GM21360 (cell line): ENCODE measurements at regions not wholly inside any gene's neighbourhood (a gene's known extent, or its start where the extent isn't known, plus 50 kb on each side); places are given as distances from the start of the nearest gene placed in this dataset.

ENCODE experiments used
- ATAC-seq: cut with Tn5 transposase; IDR thresholded peaks from one replicate; pipeline ENCODE4 v1.9.1; 2021; ENCODE audit warnings: mild to moderate bottlenecking, moderate library complexity; ENCODE audit not compliant: unreplicated experiment

- ATAC-seq, result no peak
Measured at GRCh38 chr17:69879576-69879975, 195.4 kb upstream of the KCNJ16 start.

- ATAC-seq, result no peak
Measured at GRCh38 chr17:69880591-69881112, 194.4 kb upstream of the KCNJ16 start.

- no peak for ATAC-seq
Measured at GRCh38 chr17:69882281-69882680, 192.7 kb upstream of the KCNJ16 start.

- ATAC-seq, result no peak
Measured at GRCh38 chr17:69883120-69883519, 191.9 kb upstream of the KCNJ16 start.

GRCh38 chr17:69884356-69884755, 190.7 kb upstream of the KCNJ16 start:
- ATAC-seq, result no peak

- ATAC-seq, result no peak
Measured at GRCh38 chr17:69884846-69885245, 190.2 kb upstream of the KCNJ16 start.

GRCh38 chr17:69898601-69899000, 176.4 kb upstream of the KCNJ16 start:
- ATAC-seq, result no peak

GRCh38 chr17:69900101-69900500, 174.9 kb upstream of the KCNJ16 start:
- ATAC-seq, result no peak

- no peak for ATAC-seq
Measured at GRCh38 chr17:69900829-69901228, 174.2 kb upstream of the KCNJ16 start.

- ATAC-seq, result no peak
Measured at GRCh38 chr17:69906306-69906705, 168.7 kb upstream of the KCNJ16 start.

- no peak for ATAC-seq
Measured at GRCh38 chr17:69907132-69907847, 167.7 kb upstream of the KCNJ16 start.

GRCh38 chr17:69908626-69909368, 166.2 kb upstream of the KCNJ16 start:
- ATAC-seq, result no peak

GRCh38 chr17:69909389-69909788, 165.6 kb upstream of the KCNJ16 start:
- ATAC-seq, result no peak

- no peak for ATAC-seq
Measured at GRCh38 chr17:69912805-69913204, 162.2 kb upstream of the KCNJ16 start.

- no peak for ATAC-seq
Measured at GRCh38 chr17:69913216-69913615, 161.8 kb upstream of the KCNJ16 start.

GRCh38 chr17:69913616-69914015, 161.4 kb upstream of the KCNJ16 start:
- ATAC-seq, result no peak

GRCh38 chr17:69914520-69914919, 160.5 kb upstream of the KCNJ16 start:
- no peak for ATAC-seq

GRCh38 chr17:69916761-69917160, 158.3 kb upstream of the KCNJ16 start:
- no peak for ATAC-seq

- no peak for ATAC-seq
Measured at GRCh38 chr17:69918164-69918563, 156.9 kb upstream of the KCNJ16 start.

- no peak for ATAC-seq
Measured at GRCh38 chr17:69919789-69920188, 155.2 kb upstream of the KCNJ16 start.

GRCh38 chr17:69921046-69921445, 154.0 kb upstream of the KCNJ16 start:
- ATAC-seq, result no peak

GRCh38 chr17:69928611-69929010, 146.4 kb upstream of the KCNJ16 start:
- ATAC-seq, result no peak
